GM23248 (cell line): ENCODE measurements at regions not wholly inside any gene's neighbourhood (a gene's known extent, or its start where the extent isn't known, plus 50 kb on each side); places are given as distances from the start of the nearest gene placed in this dataset.

Experiments used
- DNase-seq: peaks from one replicate; pipeline ENCODE4 v3.0.0-alpha.2; 2015
- H2AFZ ChIP-seq: fragments of 200-600 bp; sonication (generic); 2 replicates; pipeline ENCODE4 v1.6.1; 2016; ENCODE audit warnings: antibody characterized with exemption
- H3F3A ChIP-seq: fragments of 200-600 bp; sonication (generic); 2 replicates; pipeline ENCODE4 v1.6.1; 2016; ENCODE audit warnings: mild to moderate bottlenecking, antibody characterized with exemption, mixed run types; ENCODE audit not compliant: insufficient read depth
- H3K27ac ChIP-seq: fragments of 200-600 bp; sonication (generic); 2 replicates; pipeline ENCODE4 v1.5.1; 2016; ENCODE audit warnings: mild to moderate bottlenecking
- H3K27me3 ChIP-seq: fragments of 200-600 bp; sonication (generic); replicated peaks from 2 replicates; pipeline ENCODE4 v1.6.1; 2016; ENCODE audit warnings: mild to moderate bottlenecking; ENCODE audit not compliant: insufficient read depth
- H3K36me3 ChIP-seq: fragments of 200-600 bp; sonication (generic); 2 replicates; pipeline ENCODE4 v1.6.1; 2016; ENCODE audit warnings: low read depth, mild to moderate bottlenecking
- H3K4me1 ChIP-seq: fragments of 200-600 bp; sonication (generic); 2 replicates; pipeline ENCODE4 v1.6.1; 2016; ENCODE audit warnings: mild to moderate bottlenecking; ENCODE audit not compliant: insufficient read depth
- H3K4me2 ChIP-seq: fragments of 200-600 bp; sonication (generic); one replicate; pipeline ENCODE4 v1.6.1; 2016; ENCODE audit warnings: mild to moderate bottlenecking; ENCODE audit not compliant: unreplicated experiment
- H3K4me3 ChIP-seq: fragments of 200-600 bp; sonication (generic); 2 replicates; pipeline ENCODE4 v1.5.1; 2016; ENCODE audit warnings: mild to moderate bottlenecking
- H3K79me2 ChIP-seq: fragments of 200-600 bp; sonication (generic); 2 replicates; pipeline ENCODE4 v1.6.1; 2016; ENCODE audit warnings: mild to moderate bottlenecking; ENCODE audit not compliant: insufficient read depth
- H3K9ac ChIP-seq: fragments of 200-600 bp; sonication (generic); 2 replicates; pipeline ENCODE4 v1.6.1; 2016; ENCODE audit warnings: mild to moderate bottlenecking
- H3K9me2 ChIP-seq: fragments of 200-600 bp; sonication (generic); 2 replicates; pipeline ENCODE4 v1.6.1; 2016; ENCODE audit warnings: mixed run types, mild to moderate bottlenecking, moderate library complexity; ENCODE audit not compliant: insufficient read depth
- H3K9me3 ChIP-seq: fragments of 200-600 bp; sonication (generic); one replicate; pipeline ENCODE4 v1.6.1; 2017; ENCODE audit warnings: low read depth
- H4K20me1 ChIP-seq: fragments of 200-600 bp; sonication (generic); 2 replicates; pipeline ENCODE4 v1.6.0; 2016; ENCODE audit not compliant: insufficient read depth
- EZH2 ChIP-seq: fragments of 200-600 bp; sonication (generic); IDR thresholded peaks from 2 replicates; pipeline ENCODE4 v1.6.1; 2018; ENCODE audit warnings: antibody characterized with exemption, mild to moderate bottlenecking; ENCODE audit not compliant: insufficient read depth, poor library complexity, severe bottlenecking
- EZH2phosphoT487 ChIP-seq: fragments of 200-600 bp; sonication (generic); IDR thresholded peaks from 2 replicates; pipeline ENCODE4 v1.6.1; 2018; ENCODE audit warnings: antibody characterized with exemption, moderate library complexity, mild to moderate bottlenecking, low read depth; ENCODE audit not compliant: insufficient read depth
- WGBS, 2 experiments: methylation state at CpG; one replicate each; pipeline ENCODE4 v1.1.6; 2015 to 2017; ENCODE audit warnings: low lambda C conversion rate in 2 of 2, low coverage in 1 of 2; ENCODE audit errors: missing lambda C conversion rate in 2 of 2; 5-methylcytosine and 5-hydroxymethylcytosine counted together
- in situ Hi-C: fragments of 300-500 bp; cut with MboI; formaldehyde crosslinking; loops from 2 replicates; pipeline ENCODE4 v1.15.0; 2020

- TF ChIP-seq EZH2phosphoT487 (no peak), EZH2 (no peak)
- Histone ChIP-seq H3K9me3 (no peaks in the 10 kb centered on the region), H3K79me2 (peaks cover 74% of the 10 kb centered on the region), H3K9me2 (no peaks in the 10 kb centered on the region), H3F3A (no peaks in the 10 kb centered on the region), H3K4me3 (no peak overlapping the region), H3K36me3 (no peaks in the 10 kb centered on the region), H2AFZ (no peak overlapping the region), H3K9ac (no peak overlapping the region), H3K4me2 (no peak overlapping the region), H3K27ac (no peak overlapping the region), H3K27me3 (no peaks in the 10 kb centered on the region), H3K4me1 (no peaks in the 10 kb centered on the region), H4K20me1 (no peaks in the 10 kb centered on the region)
- in situ Hi-C loops: no loop called here
- WGBS, 2 experiments: 91 to 92% methylated on average over 4 of the region's 4 CpGs
- DNase-seq: no peak
Observed at GRCh38 chr2:120885749-120886148, 150.1 kb downstream of the GLI2 start.

GRCh38 chr2:120886534-120887319 is 151.1 kb downstream of the GLI2 start:
- TF ChIP-seq EZH2 (no peak), EZH2phosphoT487 (no peak)
- no peaks in the 10 kb centered on the region for H3K36me3 ChIP-seq
- in situ Hi-C loops: no loop called here
- H3K27ac ChIP-seq: no peak overlapping the region
- H3K9me2 ChIP-seq: no peaks in the 10 kb centered on the region
- no peak overlapping the region for H3K4me3 ChIP-seq
- no peak for DNase-seq
- H3K9me3 ChIP-seq: no peaks in the 10 kb centered on the region
- H4K20me1 ChIP-seq: no peaks in the 10 kb centered on the region
- 87 to 91% methylated on average over 15 to 18 of the region's 18 CpGs for WGBS, 2 experiments
- H3K4me2 ChIP-seq: no peak overlapping the region
- H2AFZ ChIP-seq: no peak overlapping the region
- no peaks in the 10 kb centered on the region for H3F3A ChIP-seq
- no peaks in the 10 kb centered on the region for H3K27me3 ChIP-seq
- peaks cover 77% of the 10 kb centered on the region for H3K79me2 ChIP-seq
- no peaks in the 10 kb centered on the region for H3K4me1 ChIP-seq
- H3K9ac ChIP-seq: no peak overlapping the region

DNA sequence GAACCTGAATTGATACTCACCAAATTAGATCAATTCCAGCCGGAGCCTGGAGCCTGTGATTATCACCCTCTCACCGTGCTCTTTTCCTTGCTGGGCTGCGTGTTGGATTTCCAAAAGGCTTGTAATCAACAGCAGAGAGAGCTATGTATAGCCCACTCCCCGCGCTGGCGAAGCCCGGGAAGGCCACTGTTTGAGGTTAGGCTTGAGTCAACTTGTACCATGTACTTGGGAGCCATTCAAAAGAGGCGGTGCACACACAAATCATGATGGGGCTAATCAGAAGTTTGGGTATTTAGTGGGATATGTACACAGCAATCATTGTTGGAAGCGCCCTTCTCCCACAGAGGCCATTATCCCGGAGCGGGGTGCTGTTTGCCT is 151.6 kb downstream of the GLI2 start:
- Histone ChIP-seq H3K4me1 (no peaks in the 10 kb centered on the region), H3K4me2 (no peak overlapping the region), H3F3A (no peaks in the 10 kb centered on the region), H3K9me2 (no peaks in the 10 kb centered on the region), H4K20me1 (no peaks in the 10 kb centered on the region), H3K9me3 (no peaks in the 10 kb centered on the region), H3K27ac (no peak overlapping the region), H3K4me3 (no peak overlapping the region), H3K9ac (no peak overlapping the region), H3K79me2 (peaks cover 72% of the 10 kb centered on the region), H3K27me3 (no peaks in the 10 kb centered on the region), H2AFZ (no peak overlapping the region), H3K36me3 (no peaks in the 10 kb centered on the region)
- DNase-seq: no peak
- no peak for TF ChIP-seq EZH2
- TF ChIP-seq EZH2phosphoT487: no peak
- in situ Hi-C loops: no loop called here
- 83 to 84% methylated on average over 11 of the region's 11 CpGs for WGBS, 2 experiments

GRCh38 chr2:120887741-120888231 is 152.1 kb downstream of the GLI2 start:
- Histone ChIP-seq H2AFZ (no peak overlapping the region), H3K79me2 (peaks cover 68% of the 10 kb centered on the region), H3K9ac (no peak overlapping the region), H3F3A (no peaks in the 10 kb centered on the region), H3K36me3 (no peaks in the 10 kb centered on the region), H3K4me2 (no peak overlapping the region), H3K27ac (no peak overlapping the region), H3K9me3 (no peaks in the 10 kb centered on the region), H3K4me1 (0 out of 2 replicates have a peak, but pooled peaks cover under 1% of the 10 kb centered on the region), H3K9me2 (no peaks in the 10 kb centered on the region), H3K27me3 (no peaks in the 10 kb centered on the region), H3K4me3 (no peak overlapping the region), H4K20me1 (no peaks in the 10 kb centered on the region)
- no peak for TF ChIP-seq EZH2phosphoT487
- no peak for TF ChIP-seq EZH2
- 92 to 95% methylated on average over 14 of the region's 14 CpGs for WGBS, 2 experiments
- in situ Hi-C loops: no loop called here
- DNase-seq: no peak

GRCh38 chr2:120888851-120889250 is 153.2 kb downstream of the GLI2 start:
- peaks cover 58% of the 10 kb centered on the region for H3K79me2 ChIP-seq
- H3F3A ChIP-seq: no peaks in the 10 kb centered on the region
- no peaks in the 10 kb centered on the region for H4K20me1 ChIP-seq
- H2AFZ ChIP-seq: no peak overlapping the region
- no peaks in the 10 kb centered on the region for H3K27me3 ChIP-seq
- H3K4me3 ChIP-seq: no peak overlapping the region
- no peak overlapping the region for H3K9ac ChIP-seq
- H3K27ac ChIP-seq: no peak overlapping the region
- DNase-seq: no peak
- WGBS, 2 experiments: 90% methylated on average over 10 of the region's 10 CpGs
- H3K9me3 ChIP-seq: no peaks in the 10 kb centered on the region
- TF ChIP-seq EZH2: no peak
- no peak for TF ChIP-seq EZH2phosphoT487
- H3K9me2 ChIP-seq: no peaks in the 10 kb centered on the region
- H3K4me1 ChIP-seq: peaks cover 11% of the 10 kb centered on the region
- H3K4me2 ChIP-seq: no peak overlapping the region
- H3K36me3 ChIP-seq: no peaks in the 10 kb centered on the region
- in situ Hi-C loops: no loop called here
